Common myeloid progenitor, CD34-positive (primary cell): ENCODE measurements at regions not wholly inside any gene's neighbourhood (a gene's known extent, or its start where the extent isn't known, plus 50 kb on each side); places are given as distances from the start of the nearest gene placed in this dataset.

Experiments
- CTCF ChIA-PET: fragments of 350-600 bp; sonication (Branson Sonifier 250); formaldehyde crosslinking; loops from one replicate; lab custom pipeline; 2021; ENCODE audit warnings: antibody characterized with exemption; lab: Charles Lee
- POLR2A ChIA-PET: fragments of 350-600 bp; sonication (Branson Sonifier 250); formaldehyde crosslinking; loops from one replicate; lab custom pipeline; 2021; ENCODE audit warnings: antibody characterized with exemption; lab: Charles Lee
- DNase-seq, 3 donors: peaks; one replicate each; pipeline versions ENCODE4 v3.0.0 to v3.0.0-alpha.2; 2013
- H3K27ac ChIP-seq, 2 experiments: 1 replicate in 1 of 2; 2 replicates in 1 of 2; pipeline ENCODE4 v1.7.0; 2013; ENCODE audit warnings: inconsistent platforms in 2 of 2, low read length in 2 of 2, mild to moderate bottlenecking in 2 of 2, low read depth in 1 of 2, moderate library complexity in 1 of 2; ENCODE audit not compliant: severe bottlenecking in 2 of 2, insufficient read depth in 1 of 2, poor library complexity in 1 of 2
- H3K27me3 ChIP-seq, 5 experiments: replicated peaks in 2 of 5; 1 replicate in 3 of 5; 2 replicates in 2 of 5; pipeline versions ENCODE4 v1.6.1 to v1.7.0; 2013; ENCODE audit warnings: low read length in 4 of 5, mild to moderate bottlenecking in 2 of 5, moderate library complexity in 2 of 5, inconsistent platforms in 1 of 5; ENCODE audit not compliant: insufficient read depth in 5 of 5, control insufficient read depth in 4 of 5
- H3K36me3 ChIP-seq, 4 experiments: 1 replicate in 2 of 4; 2 replicates in 2 of 4; pipeline versions ENCODE4 v1.6.1 to v1.7.0; 2013; ENCODE audit warnings: low read length in 3 of 4, control low read depth in 1 of 4, mild to moderate bottlenecking in 1 of 4; ENCODE audit not compliant: control insufficient read depth in 4 of 4, insufficient read depth in 4 of 4
- H3K4me1 ChIP-seq, 4 experiments: 1 replicate in 3 of 4; 2 replicates in 1 of 4; pipeline versions ENCODE4 v1.6.1 to v1.7.1; 2013; ENCODE audit warnings: low read length in 3 of 4, mild to moderate bottlenecking in 3 of 4, control low read depth in 1 of 4, inconsistent platforms in 1 of 4, moderate library complexity in 1 of 4; ENCODE audit not compliant: control insufficient read depth in 4 of 4, insufficient read depth in 4 of 4; ENCODE audit errors: control extremely low read depth in 1 of 4
- H3K4me3 ChIP-seq, 7 experiments: 1 replicate in 4 of 7; 2 replicates in 3 of 7; pipeline versions ENCODE4 v1.5.1 to v1.7.0; 2013; ENCODE audit warnings: mild to moderate bottlenecking in 7 of 7, low read length in 6 of 7, moderate library complexity in 6 of 7, inconsistent platforms in 2 of 7, low read depth in 2 of 7, control low read depth in 1 of 7; ENCODE audit not compliant: insufficient read depth in 4 of 7, control insufficient read depth in 1 of 7; ENCODE audit errors: extremely low read depth in 1 of 7
- H3K9me3 ChIP-seq, 5 experiments: 1 replicate in 4 of 5; 2 replicates in 1 of 5; pipeline versions ENCODE4 v1.6.1 to v1.7.1; 2013; ENCODE audit warnings: low read length in 4 of 5, mild to moderate bottlenecking in 2 of 5, inconsistent platforms in 1 of 5, low read depth in 1 of 5, moderate library complexity in 1 of 5; ENCODE audit not compliant: control insufficient read depth in 4 of 5, insufficient read depth in 2 of 5; ENCODE audit errors: control extremely low read depth in 1 of 5
- WGBS: methylation state at CpG from one replicate; pipeline ENCODE4 v1.1.5; 2013; ENCODE audit not compliant: insufficient coverage; 5-methylcytosine and 5-hydroxymethylcytosine counted together

DNA sequence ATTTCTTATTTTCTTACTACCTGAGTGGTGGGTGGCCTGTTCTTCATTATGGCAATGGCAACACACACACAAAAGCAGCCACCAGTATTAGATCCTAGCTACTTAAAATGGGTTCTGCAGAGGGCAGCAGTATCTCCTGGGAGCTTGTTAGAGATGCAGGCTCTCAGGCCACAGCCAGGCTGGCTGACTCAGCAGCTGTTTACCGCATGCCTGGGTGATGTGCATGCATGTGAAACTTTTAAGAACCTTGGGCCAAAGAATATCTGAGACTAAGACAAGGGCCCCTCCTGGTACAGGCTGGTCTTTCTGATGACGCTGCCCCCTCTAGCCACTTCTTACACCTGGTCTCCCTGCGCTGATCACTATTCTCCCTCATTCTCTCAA lies 399.0 kb downstream of the MED10 start:
- Histone ChIP-seq H3K27ac (no peak overlapping the region), H3K9me3 (no peaks in the 10 kb centered on the region), H3K4me1 (no peaks in the 10 kb centered on the region), H3K27me3 (no peaks in the 10 kb centered on the region), H3K36me3 (no peaks in the 10 kb centered on the region), H3K4me3 (no peak overlapping the region)
- CTCF ChIA-PET, result no interaction called here
- POLR2A ChIA-PET, result no interaction called here
- DNase-seq, result no peak
- 93% methylated on average over 3 of the region's 3 CpGs for WGBS

- WGBS, result 87% methylated on average over 8 of the region's 10 CpGs
- ChIA-PET CTCF (no interaction called here), POLR2A (no interaction called here)
- Histone ChIP-seq H3K27me3 (no peaks in the 10 kb centered on the region), H3K4me1 (no peaks in the 10 kb centered on the region), H3K27ac (no peak overlapping the region), H3K9me3 (no peaks in the 10 kb centered on the region), H3K4me3 (no peak overlapping the region), H3K36me3 (no peaks in the 10 kb centered on the region)
- no peak for DNase-seq
These were observed 399.6 kb downstream of the MED10 start for GRCh38 chr5:5978501-5979376.

DNA sequence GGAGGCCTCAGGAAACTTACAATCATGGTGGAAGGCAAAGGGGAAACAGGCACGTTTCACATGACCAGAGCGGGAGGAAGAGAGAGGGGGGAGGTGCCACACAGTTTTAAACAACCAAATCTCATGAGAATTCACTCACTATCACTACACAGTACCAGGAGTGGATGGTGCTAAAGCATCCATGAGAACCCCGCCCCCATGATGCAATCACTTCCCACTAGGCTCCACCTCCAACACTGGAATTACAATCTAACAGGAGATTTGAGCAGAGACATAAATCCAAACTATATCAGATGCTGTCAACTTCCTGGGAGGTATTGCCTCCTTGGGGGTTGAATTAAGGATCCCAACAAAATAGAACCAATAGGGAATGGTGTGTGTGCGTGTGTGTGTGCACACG lies 407.1 kb downstream of the MED10 start:
- Histone ChIP-seq H3K4me1 (no peaks in the 10 kb centered on the region), H3K4me3 (no peak overlapping the region), H3K36me3 (no peaks in the 10 kb centered on the region), H3K27me3 (no peaks in the 10 kb centered on the region), H3K9me3 (no peaks in the 10 kb centered on the region), H3K27ac (no peak overlapping the region)
- ChIA-PET CTCF (no interaction called here), POLR2A (no interaction called here)
- WGBS, result 96% methylated on average over 2 of the region's 5 CpGs
- no peak for DNase-seq

- no peaks in the 10 kb centered on the region for H3K36me3 ChIP-seq
- H3K4me1 ChIP-seq, result no peaks in the 10 kb centered on the region
- no peak overlapping the region for H3K4me3 ChIP-seq
- POLR2A ChIA-PET, result no interaction called here
- no peak for DNase-seq
- H3K9me3 ChIP-seq, result no peaks in the 10 kb centered on the region
- CTCF ChIA-PET, result no interaction called here
- H3K27me3 ChIP-seq, result no peaks in the 10 kb centered on the region
- H3K27ac ChIP-seq, result no peak overlapping the region
These were observed 408.3 kb downstream of the MED10 start for GRCh38 chr5:5969942-5970483.

DNA sequence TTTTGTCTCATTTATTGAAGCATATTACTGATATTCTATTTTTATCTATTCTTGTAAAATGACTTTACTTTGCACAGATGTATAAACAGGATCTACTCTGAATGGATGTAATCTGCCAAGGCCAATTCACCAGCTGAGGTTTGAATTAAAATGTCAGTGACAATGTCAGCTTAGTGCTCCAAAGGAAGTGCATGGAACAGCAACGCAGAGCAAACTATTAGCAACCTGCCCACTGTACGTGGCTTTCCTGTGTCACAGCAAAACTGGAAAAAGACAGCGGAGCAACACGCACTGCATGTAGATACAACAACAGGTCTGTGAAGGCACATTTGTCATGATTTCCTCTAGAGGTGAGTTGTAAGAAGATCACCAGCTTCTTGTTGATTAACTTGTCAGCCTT lies 409.4 kb downstream of the MED10 start:
- Histone ChIP-seq H3K27ac (no peak overlapping the region), H3K9me3 (peaks cover 0 to 7% (median 3%) of the 10 kb centered on the region in 5 experiments), H3K36me3 (no peaks in the 10 kb centered on the region), H3K27me3 (no peaks in the 10 kb centered on the region), H3K4me3 (no peak overlapping the region), H3K4me1 (no peaks in the 10 kb centered on the region)
- CTCF ChIA-PET, result no interaction called here
- 92% methylated on average over 4 of the region's 4 CpGs for WGBS
- POLR2A ChIA-PET, result no interaction called here
- no peak for DNase-seq

GRCh38 chr5:5967944-5968343 lies 410.4 kb downstream of the MED10 start:
- ChIA-PET POLR2A (no interaction called here), CTCF (no interaction called here)
- H3K9me3 ChIP-seq, result peaks cover 0 to 7% (median 3%) of the 10 kb centered on the region in 5 experiments
- no peaks in the 10 kb centered on the region for H3K4me1 ChIP-seq
- H3K36me3 ChIP-seq, result no peaks in the 10 kb centered on the region
- no peak overlapping the region for H3K4me3 ChIP-seq
- WGBS, result 100% methylated on average over 2 of the region's 3 CpGs
- no peak for DNase-seq
- H3K27ac ChIP-seq, result no peak overlapping the region
- H3K27me3 ChIP-seq, result no peaks in the 10 kb centered on the region

DNA sequence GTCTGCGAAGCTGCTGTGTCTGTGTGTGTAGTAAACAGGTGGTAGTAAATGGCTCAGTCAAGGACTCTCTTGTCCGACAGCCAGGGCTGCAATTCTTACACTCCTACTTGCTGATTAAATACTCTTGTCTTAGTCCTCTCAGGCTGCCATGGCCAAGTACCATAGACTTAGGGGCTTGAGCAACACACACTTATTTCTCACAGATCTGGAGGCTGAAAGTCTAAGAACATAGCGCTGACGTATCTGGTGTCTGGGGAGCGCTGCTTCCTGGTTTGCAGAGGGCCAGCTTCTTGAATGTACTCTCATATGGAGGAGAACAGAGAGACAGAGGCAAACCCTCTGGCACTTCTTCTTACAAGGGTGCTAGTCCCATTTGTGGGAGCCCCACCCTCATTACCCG lies 411.0 kb downstream of the MED10 start:
- WGBS, result 93% methylated on average over 4 of the region's 6 CpGs

More for the DNA sequence above, 411.0 kb downstream of the MED10 start:
- H3K36me3 ChIP-seq, result no peaks in the 10 kb centered on the region
- no peaks in the 10 kb centered on the region for H3K4me1 ChIP-seq
- POLR2A ChIA-PET, result no interaction called here
- H3K9me3 ChIP-seq, result peaks cover 0 to 7% (median 3%) of the 10 kb centered on the region in 5 experiments
- H3K4me3 ChIP-seq, result no peak overlapping the region
- no peak for DNase-seq
- no peak overlapping the region for H3K27ac ChIP-seq
- CTCF ChIA-PET, result no interaction called here
- H3K27me3 ChIP-seq, result no peaks in the 10 kb centered on the region
